ENCODE measurements at regions not wholly inside any gene's neighbourhood (a gene's known extent, or its start where the extent isn't known, plus 50 kb on each side); places are given as distances from the start of the nearest gene placed in this dataset.

- no peaks in the 10 kb centered on the region for H3K9me2 ChIP-seq (replicated peaks; ENCODE audit: insufficient read depth)
- no peak for TF ChIP-seq EZH2phosphoT487 (IDR thresholded peaks at IDR 0.05; ENCODE audit: low read depth, severe bottlenecking, unreplicated experiment)
- no peak for TF ChIP-seq CTCF (IDR thresholded peaks at IDR 0.05; ENCODE audit: poor library complexity)
- no peak for TF ChIP-seq EZH2 (IDR thresholded peaks at IDR 0.05; ENCODE audit: borderline replicate concordance)
- no peak overlapping the region for H2AFZ ChIP-seq
- H3K9me3 ChIP-seq (ENCODE audit: low read depth): no peaks in the 10 kb centered on the region
- no peak overlapping the region for H3K4me2 ChIP-seq
- H3K4me1 ChIP-seq (ENCODE audit: insufficient read depth): peaks cover 10% of the 10 kb centered on the region
- H3K4me3 ChIP-seq: no peak overlapping the region
- WGBS (ENCODE audit: low lambda C conversion rate, missing lambda C conversion rate): 57% methylated on average over 5 of the region's 5 CpGs
- H3K27me3 ChIP-seq: no peaks in the 10 kb centered on the region
- no peaks in the 10 kb centered on the region for H3K79me2 ChIP-seq
- no peak for DNase-seq (ENCODE audit: low spot score)
- no peaks in the 10 kb centered on the region for H3K36me3 ChIP-seq (replicated peaks; ENCODE audit: insufficient read depth, low read depth)
- H4K20me1 ChIP-seq (ENCODE audit: insufficient read depth, poor library complexity, severe bottlenecking): no peaks in the 10 kb centered on the region
- H3K27ac ChIP-seq: no peak overlapping the region
Observed at GRCh38 chr3:194009019-194009418, 126.9 kb upstream of the HES1 start.

- Histone ChIP-seq H3K4me2 (no peak overlapping the region), H3K4me1 (ENCODE audit: insufficient read depth) (no peaks in the 10 kb centered on the region), H3K79me2 (no peaks in the 10 kb centered on the region), H4K20me1 (ENCODE audit: insufficient read depth, poor library complexity, severe bottlenecking) (no peaks in the 10 kb centered on the region), H3K27ac (no peak overlapping the region), H3K9me3 (ENCODE audit: low read depth) (no peaks in the 10 kb centered on the region), H3K9me2 (replicated peaks; ENCODE audit: insufficient read depth) (no peaks in the 10 kb centered on the region), H3K36me3 (replicated peaks; ENCODE audit: insufficient read depth, low read depth) (no peaks in the 10 kb centered on the region), H3K4me3 (no peak overlapping the region), H3K27me3 (no peaks in the 10 kb centered on the region), H2AFZ (no peak overlapping the region)
- TF ChIP-seq CTCF (IDR thresholded peaks at IDR 0.05; ENCODE audit: poor library complexity): no peak
- no peak for TF ChIP-seq EZH2phosphoT487 (IDR thresholded peaks at IDR 0.05; ENCODE audit: low read depth, severe bottlenecking, unreplicated experiment)
- TF ChIP-seq EZH2 (IDR thresholded peaks at IDR 0.05; ENCODE audit: borderline replicate concordance): no peak
- DNase-seq (ENCODE audit: low spot score): no peak
- 79% methylated on average over 4 of the region's 4 CpGs for WGBS (ENCODE audit: low lambda C conversion rate, missing lambda C conversion rate)
Observed at GRCh38 chr3:194009892-194010533, 125.9 kb upstream of the HES1 start.

- H4K20me1 ChIP-seq (ENCODE audit: insufficient read depth, poor library complexity, severe bottlenecking): no peaks in the 10 kb centered on the region
- 91% methylated on average over 3 of the region's 3 CpGs for WGBS (ENCODE audit: low lambda C conversion rate, missing lambda C conversion rate)
- H3K4me3 ChIP-seq: no peak overlapping the region
- no peak overlapping the region for H3K27ac ChIP-seq
- no peak overlapping the region for H2AFZ ChIP-seq
- H3K4me2 ChIP-seq: no peak overlapping the region
- H3K4me1 ChIP-seq (ENCODE audit: insufficient read depth): no peaks in the 10 kb centered on the region
- no peaks in the 10 kb centered on the region for H3K79me2 ChIP-seq
- no peaks in the 10 kb centered on the region for H3K27me3 ChIP-seq
- no peak for TF ChIP-seq EZH2 (IDR thresholded peaks at IDR 0.05; ENCODE audit: borderline replicate concordance)
- no peak for TF ChIP-seq CTCF (IDR thresholded peaks at IDR 0.05; ENCODE audit: poor library complexity)
- TF ChIP-seq EZH2phosphoT487 (IDR thresholded peaks at IDR 0.05; ENCODE audit: low read depth, severe bottlenecking, unreplicated experiment): no peak
- no peak for DNase-seq (ENCODE audit: low spot score)
- H3K36me3 ChIP-seq (replicated peaks; ENCODE audit: insufficient read depth, low read depth): no peaks in the 10 kb centered on the region
- H3K9me3 ChIP-seq (ENCODE audit: low read depth): no peaks in the 10 kb centered on the region
- no peaks in the 10 kb centered on the region for H3K9me2 ChIP-seq (replicated peaks; ENCODE audit: insufficient read depth)
Observed at GRCh38 chr3:194011807-194012206, 124.1 kb upstream of the HES1 start.

Data from hepatocyte (in vitro differentiated cells).